HEK293 (cell line): ENCODE measurements at regions not wholly inside any gene's neighbourhood (a gene's known extent, or its start where the extent isn't known, plus 50 kb on each side); places are given as distances from the start of the nearest gene placed in this dataset.

Experiments
- CTCF ChIA-PET: fragments of 350-600 bp; formaldehyde crosslinking; extraction: SDS; loops from one replicate; lab custom pipeline; 2021; ENCODE audit warnings: antibody characterized with exemption; lab: Yijun Ruan, JAX
- POLR2A ChIA-PET: fragments of 300-600 bp; formaldehyde crosslinking; extraction: SDS; loops from one replicate; lab custom pipeline; 2020; ENCODE audit warnings: antibody characterized with exemption, inconsistent platforms; lab: Yijun Ruan, JAX
- H3K27ac ChIP-seq: fragments of 200-500 bp; sonication (Bioruptor generic); 2 replicates; pipeline ENCODE4 v1.5.1; 2014; ENCODE audit warnings: low read depth, low read length, control low read depth, inconsistent platforms; ENCODE audit errors: extremely low read depth
- H3K36me3 ChIP-seq, 2 experiments: fragments of 200-500 bp in 1 of 2; sonication (Bioruptor generic) in 1 of 2; 1 replicate in 1 of 2; 2 replicates in 1 of 2; pipeline ENCODE4 v1.5.1; 2014 to 2017; ENCODE audit warnings: inconsistent platforms in 2 of 2, low read length in 2 of 2; ENCODE audit not compliant: control insufficient read depth in 2 of 2, insufficient read depth in 1 of 2
- H3K4me1 ChIP-seq: fragments of 200-500 bp; sonication (Bioruptor generic); 2 replicates; pipeline ENCODE4 v1.5.1; 2014; ENCODE audit warnings: mild to moderate bottlenecking, low read length, inconsistent platforms; ENCODE audit not compliant: control insufficient read depth, insufficient read depth
- H3K4me3 ChIP-seq: 2 replicates; pipeline ENCODE4 v1.5.1; 2011; ENCODE audit warnings: low read depth, mild to moderate bottlenecking, control low read depth, low read length, moderate library complexity
- H3K9me3 ChIP-seq: fragments of 200-500 bp; sonication (Bioruptor generic); 2 replicates; pipeline ENCODE4 v1.5.1; 2014; ENCODE audit warnings: low read depth, low read length, inconsistent platforms; ENCODE audit not compliant: control insufficient read depth, insufficient read depth
- HOXC10 ChIP-seq: sonication (generic); formaldehyde crosslinking; IDR thresholded peaks from 2 replicates; pipeline ENCODE4 v1.8.1; 2023; ENCODE audit warnings: mild to moderate bottlenecking, missing genetic modification reagents
- PRDM1 ChIP-seq: fragments of 450-650 bp; formaldehyde crosslinking; IDR thresholded peaks from 2 replicates; pipeline ENCODE4; 2016; ENCODE audit warnings: missing biosample characterization, missing genetic modification characterization
- TRIM28 ChIP-seq: IDR thresholded peaks from 2 replicates; pipeline ENCODE4 v1.6.1; 2011; ENCODE audit warnings: low read length, control low read depth, borderline replicate concordance
- YY2 ChIP-seq: fragments of 450-650 bp; formaldehyde crosslinking; IDR thresholded peaks from 2 replicates; pipeline ENCODE4 v1.5.1; 2016; ENCODE audit warnings: missing biosample characterization, missing genetic modification characterization
- ZNF311 ChIP-seq: fragments of 450-650 bp; formaldehyde crosslinking; IDR thresholded peaks from 2 replicates; pipeline ENCODE4 v1.5.1; 2017; ENCODE audit warnings: missing biosample characterization, missing genetic modification characterization, borderline replicate concordance
- ZNF324 ChIP-seq: fragments of 450-650 bp; formaldehyde crosslinking; IDR thresholded peaks from 2 replicates; pipeline ENCODE4 v1.5.1; 2016; ENCODE audit warnings: missing biosample characterization, missing genetic modification characterization
- ZNF341 ChIP-seq: fragments of 450-650 bp; formaldehyde crosslinking; IDR thresholded peaks from 2 replicates; pipeline ENCODE4; 2016; ENCODE audit warnings: low read depth, missing biosample characterization, missing genetic modification characterization
- ZNF501 ChIP-seq: fragments of 450-650 bp; formaldehyde crosslinking; IDR thresholded peaks from 2 replicates; pipeline ENCODE4 v1.5.1; 2016; ENCODE audit warnings: missing biosample characterization, missing genetic modification characterization
- ZNF544 ChIP-seq: fragments of 450-650 bp; formaldehyde crosslinking; IDR thresholded peaks from 2 replicates; pipeline ENCODE4 v1.5.0; 2017; ENCODE audit warnings: missing biosample characterization, missing genetic modification characterization
- ZNF548 ChIP-seq: fragments of 450-650 bp; formaldehyde crosslinking; IDR thresholded peaks from 2 replicates; pipeline ENCODE4 v1.5.1; 2016; ENCODE audit warnings: missing biosample characterization, missing genetic modification characterization
- TF ChIP-seq, protein P1 (sequence below): fragments of 450-650 bp; formaldehyde crosslinking; IDR thresholded peaks from 2 replicates; pipeline ENCODE4 v1.5.1; 2016; ENCODE audit warnings: missing biosample characterization, missing genetic modification characterization
- TF ChIP-seq, protein P2 (sequence below): fragments of 450-650 bp; IDR thresholded peaks from 2 replicates; pipeline ENCODE4 v1.5.1; 2018; ENCODE audit warnings: missing biosample characterization, missing genetic modification characterization
- TF ChIP-seq, protein P3 (sequence below): fragments of 450-650 bp; formaldehyde crosslinking; IDR thresholded peaks from 2 replicates; pipeline ENCODE4 v1.5.1; 2016; ENCODE audit warnings: missing biosample characterization, missing genetic modification characterization
- TF ChIP-seq, protein P4 (sequence below): fragments of 450-650 bp; formaldehyde crosslinking; IDR thresholded peaks from 2 replicates; pipeline ENCODE4 v1.5.1; 2017; ENCODE audit warnings: missing biosample characterization, missing genetic modification characterization
- TF ChIP-seq, protein P5 (sequence below): IDR thresholded peaks from 2 replicates; pipeline ENCODE4 v1.6.1; 2011; ENCODE audit warnings: mild to moderate bottlenecking, low read depth, low read length, borderline replicate concordance
- TF ChIP-seq, protein P6 (sequence below): fragments of 450-650 bp; formaldehyde crosslinking; IDR thresholded peaks from 2 replicates; pipeline ENCODE4 v1.5.1; 2016; ENCODE audit warnings: missing biosample characterization, missing genetic modification characterization

DNA sequence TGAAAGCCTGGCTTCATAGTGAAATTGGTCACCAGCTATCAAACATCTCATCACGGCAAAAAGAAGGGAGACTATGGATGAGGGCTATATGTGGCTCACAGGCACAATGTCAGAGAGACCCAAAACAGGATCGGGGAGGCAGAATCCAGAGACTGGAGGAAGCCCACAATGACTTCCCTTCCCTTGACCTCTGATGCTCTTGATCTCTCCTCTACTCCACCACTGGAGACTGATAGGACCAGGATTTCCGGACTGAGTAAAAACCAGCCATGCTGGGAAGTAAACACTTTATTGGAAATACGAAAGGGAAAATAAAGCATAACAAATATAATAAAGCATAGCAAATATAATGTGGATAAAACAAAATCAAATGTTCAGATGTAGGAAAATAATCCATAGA, 597.3 kb downstream of the UTRN start (continued):
- TF ChIP-seq, protein P1, sequence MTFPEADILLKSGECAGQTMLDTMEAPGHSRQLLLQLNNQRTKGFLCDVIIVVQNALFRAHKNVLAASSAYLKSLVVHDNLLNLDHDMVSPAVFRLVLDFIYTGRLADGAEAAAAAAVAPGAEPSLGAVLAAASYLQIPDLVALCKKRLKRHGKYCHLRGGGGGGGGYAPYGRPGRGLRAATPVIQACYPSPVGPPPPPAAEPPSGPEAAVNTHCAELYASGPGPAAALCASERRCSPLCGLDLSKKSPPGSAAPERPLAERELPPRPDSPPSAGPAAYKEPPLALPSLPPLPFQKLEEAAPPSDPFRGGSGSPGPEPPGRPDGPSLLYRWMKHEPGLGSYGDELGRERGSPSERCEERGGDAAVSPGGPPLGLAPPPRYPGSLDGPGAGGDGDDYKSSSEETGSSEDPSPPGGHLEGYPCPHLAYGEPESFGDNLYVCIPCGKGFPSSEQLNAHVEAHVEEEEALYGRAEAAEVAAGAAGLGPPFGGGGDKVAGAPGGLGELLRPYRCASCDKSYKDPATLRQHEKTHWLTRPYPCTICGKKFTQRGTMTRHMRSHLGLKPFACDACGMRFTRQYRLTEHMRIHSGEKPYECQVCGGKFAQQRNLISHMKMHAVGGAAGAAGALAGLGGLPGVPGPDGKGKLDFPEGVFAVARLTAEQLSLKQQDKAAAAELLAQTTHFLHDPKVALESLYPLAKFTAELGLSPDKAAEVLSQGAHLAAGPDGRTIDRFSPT = no peak
- TF ChIP-seq, protein P2, sequence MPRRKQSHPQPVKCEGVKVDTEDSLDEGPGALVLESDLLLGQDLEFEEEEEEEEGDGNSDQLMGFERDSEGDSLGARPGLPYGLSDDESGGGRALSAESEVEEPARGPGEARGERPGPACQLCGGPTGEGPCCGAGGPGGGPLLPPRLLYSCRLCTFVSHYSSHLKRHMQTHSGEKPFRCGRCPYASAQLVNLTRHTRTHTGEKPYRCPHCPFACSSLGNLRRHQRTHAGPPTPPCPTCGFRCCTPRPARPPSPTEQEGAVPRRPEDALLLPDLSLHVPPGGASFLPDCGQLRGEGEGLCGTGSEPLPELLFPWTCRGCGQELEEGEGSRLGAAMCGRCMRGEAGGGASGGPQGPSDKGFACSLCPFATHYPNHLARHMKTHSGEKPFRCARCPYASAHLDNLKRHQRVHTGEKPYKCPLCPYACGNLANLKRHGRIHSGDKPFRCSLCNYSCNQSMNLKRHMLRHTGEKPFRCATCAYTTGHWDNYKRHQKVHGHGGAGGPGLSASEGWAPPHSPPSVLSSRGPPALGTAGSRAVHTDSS (tag by site-specific recombination) = no peak
- TF ChIP-seq, protein P3, sequence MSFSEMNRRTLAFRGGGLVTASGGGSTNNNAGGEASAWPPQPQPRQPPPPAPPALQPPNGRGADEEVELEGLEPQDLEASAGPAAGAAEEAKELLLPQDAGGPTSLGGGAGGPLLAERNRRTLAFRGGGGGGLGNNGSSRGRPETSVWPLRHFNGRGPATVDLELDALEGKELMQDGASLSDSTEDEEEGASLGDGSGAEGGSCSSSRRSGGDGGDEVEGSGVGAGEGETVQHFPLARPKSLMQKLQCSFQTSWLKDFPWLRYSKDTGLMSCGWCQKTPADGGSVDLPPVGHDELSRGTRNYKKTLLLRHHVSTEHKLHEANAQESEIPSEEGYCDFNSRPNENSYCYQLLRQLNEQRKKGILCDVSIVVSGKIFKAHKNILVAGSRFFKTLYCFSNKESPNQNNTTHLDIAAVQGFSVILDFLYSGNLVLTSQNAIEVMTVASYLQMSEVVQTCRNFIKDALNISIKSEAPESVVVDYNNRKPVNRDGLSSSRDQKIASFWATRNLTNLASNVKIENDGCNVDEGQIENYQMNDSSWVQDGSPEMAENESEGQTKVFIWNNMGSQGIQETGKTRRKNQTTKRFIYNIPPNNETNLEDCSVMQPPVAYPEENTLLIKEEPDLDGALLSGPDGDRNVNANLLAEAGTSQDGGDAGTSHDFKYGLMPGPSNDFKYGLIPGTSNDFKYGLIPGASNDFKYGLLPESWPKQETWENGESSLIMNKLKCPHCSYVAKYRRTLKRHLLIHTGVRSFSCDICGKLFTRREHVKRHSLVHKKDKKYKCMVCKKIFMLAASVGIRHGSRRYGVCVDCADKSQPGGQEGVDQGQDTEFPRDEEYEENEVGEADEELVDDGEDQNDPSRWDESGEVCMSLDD (tag by site-specific recombination) = no peak

DNA sequence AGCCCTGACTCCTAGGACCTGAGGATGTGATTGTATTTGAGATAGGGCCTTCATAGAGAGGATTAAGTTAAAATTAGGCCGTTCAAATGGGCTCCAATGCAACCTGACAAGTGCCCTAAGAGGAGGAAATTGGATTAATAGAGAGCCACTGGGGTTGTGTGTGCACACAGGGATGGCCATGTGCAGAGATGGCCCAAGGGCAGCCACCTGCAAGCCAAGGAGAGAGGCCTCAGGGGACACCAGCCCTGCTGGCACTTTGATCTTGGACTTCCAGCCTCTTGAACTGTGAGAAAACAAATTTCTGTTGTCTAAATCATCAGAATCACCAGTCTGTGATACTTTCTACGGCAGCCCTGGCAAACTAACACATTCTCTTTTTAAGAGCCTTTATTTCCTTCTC, 598.8 kb downstream of the UTRN start:
- H3K36me3 ChIP-seq = no peaks in the 10 kb centered on the region
- 0 out of 2 replicates have a peak, but pooled peaks cover 5% of the 10 kb centered on the region for H3K4me1 ChIP-seq
- H3K27ac ChIP-seq = no peak overlapping the region
- ChIA-PET POLR2A (no interaction called here), CTCF (no interaction called here)
- TF ChIP-seq TRIM28 (no peak), ZNF548 (tag by site-specific recombination) (peak; percentile 64; the same call in 1 of the 2 replicates), ZNF544 (tag by site-specific recombination) (no peak), ZNF501 (tag by site-specific recombination) (no peak)
- TF ChIP-seq, protein P2 (tag by site-specific recombination) = no peak
- no peaks in the 10 kb centered on the region for H3K9me3 ChIP-seq
- no peak overlapping the region for H3K4me3 ChIP-seq

DNA sequence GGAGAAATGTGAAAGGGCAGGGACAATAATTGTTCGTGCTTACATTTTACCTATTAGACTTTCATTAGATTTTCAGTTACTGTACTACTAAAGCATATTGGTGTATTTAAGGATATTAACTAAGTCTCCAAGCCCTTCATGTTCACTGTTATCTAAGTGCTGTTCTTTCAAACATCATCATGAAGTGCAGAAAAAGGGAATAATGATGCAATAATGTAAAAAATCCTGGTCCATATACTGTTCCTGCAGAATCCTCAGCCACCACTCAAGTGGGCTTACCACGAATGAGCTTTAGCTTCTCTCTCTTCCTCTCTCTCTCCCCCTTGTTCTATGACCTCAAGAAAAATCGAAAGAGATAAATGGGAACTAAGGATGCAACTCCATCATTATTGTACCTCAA, 600.7 kb downstream of the UTRN start:
- Histone ChIP-seq H3K4me1 (no peaks in the 10 kb centered on the region), H3K36me3 (no peaks in the 10 kb centered on the region), H3K27ac (no peak overlapping the region), H3K4me3 (no peak overlapping the region), H3K9me3 (no peaks in the 10 kb centered on the region)
- ChIA-PET POLR2A (no interaction called here), CTCF (no interaction called here)
- no peak for TF ChIP-seq ZNF341 (tag by site-specific recombination)
- no peak for TF ChIP-seq HOXC10 (CRISPR knock-in tag)
- TF ChIP-seq, protein P4, sequence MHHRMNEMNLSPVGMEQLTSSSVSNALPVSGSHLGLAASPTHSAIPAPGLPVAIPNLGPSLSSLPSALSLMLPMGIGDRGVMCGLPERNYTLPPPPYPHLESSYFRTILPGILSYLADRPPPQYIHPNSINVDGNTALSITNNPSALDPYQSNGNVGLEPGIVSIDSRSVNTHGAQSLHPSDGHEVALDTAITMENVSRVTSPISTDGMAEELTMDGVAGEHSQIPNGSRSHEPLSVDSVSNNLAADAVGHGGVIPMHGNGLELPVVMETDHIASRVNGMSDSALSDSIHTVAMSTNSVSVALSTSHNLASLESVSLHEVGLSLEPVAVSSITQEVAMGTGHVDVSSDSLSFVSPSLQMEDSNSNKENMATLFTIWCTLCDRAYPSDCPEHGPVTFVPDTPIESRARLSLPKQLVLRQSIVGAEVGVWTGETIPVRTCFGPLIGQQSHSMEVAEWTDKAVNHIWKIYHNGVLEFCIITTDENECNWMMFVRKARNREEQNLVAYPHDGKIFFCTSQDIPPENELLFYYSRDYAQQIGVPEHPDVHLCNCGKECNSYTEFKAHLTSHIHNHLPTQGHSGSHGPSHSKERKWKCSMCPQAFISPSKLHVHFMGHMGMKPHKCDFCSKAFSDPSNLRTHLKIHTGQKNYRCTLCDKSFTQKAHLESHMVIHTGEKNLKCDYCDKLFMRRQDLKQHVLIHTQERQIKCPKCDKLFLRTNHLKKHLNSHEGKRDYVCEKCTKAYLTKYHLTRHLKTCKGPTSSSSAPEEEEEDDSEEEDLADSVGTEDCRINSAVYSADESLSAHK = no peak
- no peak for TF ChIP-seq ZNF311 (tag by site-specific recombination)
- no peak for TF ChIP-seq YY2 (tag by site-specific recombination)
- no peak for TF ChIP-seq PRDM1 (tag by site-specific recombination)
- TF ChIP-seq, protein P5, sequence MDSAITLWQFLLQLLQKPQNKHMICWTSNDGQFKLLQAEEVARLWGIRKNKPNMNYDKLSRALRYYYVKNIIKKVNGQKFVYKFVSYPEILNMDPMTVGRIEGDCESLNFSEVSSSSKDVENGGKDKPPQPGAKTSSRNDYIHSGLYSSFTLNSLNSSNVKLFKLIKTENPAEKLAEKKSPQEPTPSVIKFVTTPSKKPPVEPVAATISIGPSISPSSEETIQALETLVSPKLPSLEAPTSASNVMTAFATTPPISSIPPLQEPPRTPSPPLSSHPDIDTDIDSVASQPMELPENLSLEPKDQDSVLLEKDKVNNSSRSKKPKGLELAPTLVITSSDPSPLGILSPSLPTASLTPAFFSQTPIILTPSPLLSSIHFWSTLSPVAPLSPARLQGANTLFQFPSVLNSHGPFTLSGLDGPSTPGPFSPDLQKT = no peak
- no peak for TF ChIP-seq ZNF324
- TF ChIP-seq, protein P1 = no peak
- TF ChIP-seq, protein P6, sequence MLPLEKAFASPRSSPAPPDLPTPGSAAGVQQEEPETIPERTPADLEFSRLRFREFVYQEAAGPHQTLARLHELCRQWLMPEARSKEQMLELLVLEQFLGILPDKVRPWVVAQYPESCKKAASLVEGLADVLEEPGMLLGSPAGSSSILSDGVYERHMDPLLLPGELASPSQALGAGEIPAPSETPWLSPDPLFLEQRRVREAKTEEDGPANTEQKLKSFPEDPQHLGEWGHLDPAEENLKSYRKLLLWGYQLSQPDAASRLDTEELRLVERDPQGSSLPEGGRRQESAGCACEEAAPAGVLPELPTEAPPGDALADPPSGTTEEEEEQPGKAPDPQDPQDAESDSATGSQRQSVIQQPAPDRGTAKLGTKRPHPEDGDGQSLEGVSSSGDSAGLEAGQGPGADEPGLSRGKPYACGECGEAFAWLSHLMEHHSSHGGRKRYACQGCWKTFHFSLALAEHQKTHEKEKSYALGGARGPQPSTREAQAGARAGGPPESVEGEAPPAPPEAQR = no peak
